ENCODE measurements at regions not wholly inside any gene's neighbourhood (a gene's known extent, or its start where the extent isn't known, plus 50 kb on each side); places are given as distances from the start of the nearest gene placed in this dataset.

DNA sequence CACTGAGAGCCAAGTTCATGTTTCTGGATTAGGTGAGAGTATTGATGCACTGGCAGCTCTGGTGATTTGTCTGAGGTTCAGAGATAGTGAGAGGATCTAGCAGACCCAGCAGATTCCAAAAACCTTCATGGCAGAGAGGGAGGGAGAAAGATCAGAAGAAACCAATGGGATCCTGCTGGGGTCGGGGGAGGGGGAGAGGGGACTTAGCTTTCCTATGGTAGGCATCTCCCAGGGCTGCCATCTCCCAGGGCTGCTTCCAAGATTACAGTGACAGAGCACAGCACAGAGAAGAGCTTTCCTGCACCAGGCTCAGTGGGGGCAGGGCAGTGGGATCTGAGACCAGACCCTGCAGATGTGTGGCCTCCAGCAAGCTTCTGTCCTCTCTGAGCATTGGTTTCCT, 76.8 kb upstream of the GDF10 start:
- no peaks in the 10 kb centered on the region for H3K9me3 ChIP-seq (ENCODE audit: control insufficient read depth in 2 of 2, low read length in 2 of 2)
- no peak overlapping the region for H3K9ac ChIP-seq (ENCODE audit: low read depth in 1 of 2, low read length in 2 of 2)
- H3K27ac ChIP-seq (ENCODE audit: low read depth in 2 of 2, low read length in 2 of 2) = no peak overlapping the region
- no peaks in the 10 kb centered on the region for H3K4me1 ChIP-seq (ENCODE audit: control insufficient read depth in 2 of 2, insufficient read depth in 2 of 2, low read length in 2 of 2)
- peaks cover 0 to 2% of the 10 kb centered on the region in 2 donors for H3K27me3 ChIP-seq (ENCODE audit: control insufficient read depth in 2 of 2, insufficient read depth in 2 of 2, low read length in 2 of 2)
- H3K4me3 ChIP-seq (ENCODE audit: low read length in 2 of 2) = no peak overlapping the region
- H3K36me3 ChIP-seq (ENCODE audit: control insufficient read depth in 2 of 2, insufficient read depth in 2 of 2, low read length in 2 of 2) = no peaks in the 10 kb centered on the region

DNA sequence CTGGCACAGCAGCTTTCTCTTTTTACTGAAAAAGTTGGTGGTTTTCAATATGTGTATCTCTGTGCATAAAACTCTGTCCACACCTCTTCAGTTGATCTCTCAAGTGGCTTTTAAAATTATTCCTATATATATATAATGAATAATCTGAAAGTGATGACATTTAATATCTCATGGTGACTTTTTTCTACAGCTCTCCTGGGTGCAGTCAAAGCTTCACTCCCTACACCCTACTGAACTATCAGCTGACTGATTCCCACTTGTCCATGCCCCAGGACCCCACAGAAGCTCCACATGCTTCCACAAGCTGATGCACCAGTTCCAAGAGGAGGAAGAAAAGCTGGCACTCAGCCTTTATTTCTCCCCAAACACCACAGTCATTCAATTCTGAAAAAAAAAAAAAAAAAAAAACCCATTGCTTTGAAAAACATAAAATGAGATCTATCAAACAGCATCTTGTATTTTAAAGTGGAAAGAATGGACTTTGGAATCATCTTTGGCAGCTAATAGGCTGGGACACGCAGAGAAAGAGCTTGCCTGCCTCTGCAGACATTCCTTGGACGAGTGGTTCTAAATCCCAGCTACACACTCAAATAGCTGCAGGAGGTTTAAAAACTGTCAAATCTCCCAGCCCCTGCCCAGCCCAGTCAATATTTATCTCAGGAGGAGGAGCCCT, 75.3 kb upstream of the GDF10 start:
- no peak overlapping the region for H3K9ac ChIP-seq (ENCODE audit: low read depth in 1 of 2, low read length in 2 of 2)
- no peaks in the 10 kb centered on the region for H3K36me3 ChIP-seq (ENCODE audit: control insufficient read depth in 2 of 2, insufficient read depth in 2 of 2, low read length in 2 of 2)
- no peaks in the 10 kb centered on the region for H3K4me1 ChIP-seq (ENCODE audit: control insufficient read depth in 2 of 2, insufficient read depth in 2 of 2, low read length in 2 of 2)
- H3K27me3 ChIP-seq (ENCODE audit: control insufficient read depth in 2 of 2, insufficient read depth in 2 of 2, low read length in 2 of 2) = no peaks in the 10 kb centered on the region
- no peak overlapping the region for H3K4me3 ChIP-seq (ENCODE audit: low read length in 2 of 2)
- H3K27ac ChIP-seq (ENCODE audit: low read depth in 2 of 2, low read length in 2 of 2) = no peak overlapping the region
- H3K9me3 ChIP-seq (ENCODE audit: control insufficient read depth in 2 of 2, low read length in 2 of 2) = no peaks in the 10 kb centered on the region

DNA sequence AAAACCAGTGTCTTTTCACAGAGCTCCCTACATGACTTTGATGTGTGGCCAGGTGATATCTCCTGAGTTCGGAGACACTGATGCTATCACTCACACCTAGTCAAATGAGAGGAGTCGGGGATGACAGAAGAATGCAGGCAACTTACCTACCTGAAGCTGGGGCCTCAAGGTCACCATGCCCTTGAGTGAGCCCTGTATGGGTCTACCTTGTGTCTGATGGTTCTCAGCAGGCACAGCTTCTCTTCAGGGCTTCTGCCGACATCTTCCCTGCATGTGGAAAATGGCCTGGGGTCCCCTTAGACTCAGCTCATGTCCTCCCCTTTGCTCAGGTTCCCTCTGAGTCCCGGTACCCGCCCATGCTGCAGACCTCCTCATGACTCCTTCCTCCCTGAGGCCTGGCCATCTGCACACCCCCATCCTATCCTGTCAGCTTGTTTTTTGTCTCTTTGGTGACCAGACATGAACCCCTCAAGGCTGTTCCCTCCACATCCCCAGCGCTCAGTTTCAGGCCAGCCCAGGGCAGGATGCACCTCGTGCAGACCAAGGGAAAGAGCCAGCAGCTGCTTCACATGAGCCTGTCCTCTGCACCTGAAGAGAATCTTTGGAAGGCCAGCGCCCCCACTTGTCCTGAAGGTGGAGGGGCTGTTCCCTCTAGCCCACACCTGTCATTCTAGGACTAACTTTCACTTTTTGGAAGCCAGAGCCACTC, 74.6 kb upstream of the GDF10 start:
- no peak overlapping the region for H3K27ac ChIP-seq (ENCODE audit: low read depth in 2 of 2, low read length in 2 of 2)
- H3K36me3 ChIP-seq (ENCODE audit: control insufficient read depth in 2 of 2, insufficient read depth in 2 of 2, low read length in 2 of 2) = no peaks in the 10 kb centered on the region
- no peaks in the 10 kb centered on the region for H3K4me1 ChIP-seq (ENCODE audit: control insufficient read depth in 2 of 2, insufficient read depth in 2 of 2, low read length in 2 of 2)
- H3K9ac ChIP-seq (ENCODE audit: low read depth in 1 of 2, low read length in 2 of 2) = no peak overlapping the region
- no peaks in the 10 kb centered on the region for H3K9me3 ChIP-seq (ENCODE audit: control insufficient read depth in 2 of 2, low read length in 2 of 2)
- H3K27me3 ChIP-seq (ENCODE audit: control insufficient read depth in 2 of 2, insufficient read depth in 2 of 2, low read length in 2 of 2) = no peaks in the 10 kb centered on the region
- H3K4me3 ChIP-seq (ENCODE audit: low read length in 2 of 2) = no peak overlapping the region

DNA sequence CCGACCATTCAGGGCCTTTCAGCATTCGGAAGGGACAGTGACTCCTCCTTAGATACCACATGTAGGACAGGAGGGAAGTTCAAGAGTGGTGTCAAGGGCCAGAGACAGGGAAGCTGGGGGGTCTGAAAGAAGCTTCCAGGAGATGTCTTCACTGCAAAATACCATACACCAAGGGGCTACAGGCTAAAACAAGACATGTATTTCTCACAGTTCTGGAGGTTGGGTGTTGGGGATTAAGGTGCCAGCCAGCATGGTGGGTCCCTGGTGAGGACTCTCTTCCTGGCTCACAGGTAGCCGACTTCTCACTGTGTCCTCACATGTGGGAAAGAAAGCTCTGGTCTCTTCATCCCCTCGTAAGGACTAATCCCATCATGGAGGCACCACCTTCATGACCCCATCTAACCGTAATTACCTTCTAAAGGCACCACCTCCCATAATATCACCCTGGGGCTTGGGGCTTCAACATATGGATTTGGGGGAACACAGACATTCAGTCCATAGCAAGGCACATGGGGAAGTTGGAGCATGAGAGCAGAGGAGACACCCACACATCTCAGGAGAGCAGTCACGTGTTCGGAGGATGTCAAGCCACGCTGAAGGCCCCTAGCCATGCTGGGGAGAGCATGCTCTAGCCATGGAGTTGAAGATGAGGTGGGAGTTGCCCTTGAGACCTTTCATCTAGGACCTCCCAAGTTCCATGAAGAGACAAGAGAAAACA, 73.9 kb upstream of the GDF10 start:
- H3K36me3 ChIP-seq (ENCODE audit: control insufficient read depth in 2 of 2, insufficient read depth in 2 of 2, low read length in 2 of 2) = no peaks in the 10 kb centered on the region
- no peaks in the 10 kb centered on the region for H3K9me3 ChIP-seq (ENCODE audit: control insufficient read depth in 2 of 2, low read length in 2 of 2)
- H3K4me1 ChIP-seq (ENCODE audit: control insufficient read depth in 2 of 2, insufficient read depth in 2 of 2, low read length in 2 of 2) = no peaks in the 10 kb centered on the region
- H3K27me3 ChIP-seq (ENCODE audit: control insufficient read depth in 2 of 2, insufficient read depth in 2 of 2, low read length in 2 of 2) = no peaks in the 10 kb centered on the region
- H3K9ac ChIP-seq (ENCODE audit: low read depth in 1 of 2, low read length in 2 of 2) = no peak overlapping the region
- H3K4me3 ChIP-seq (ENCODE audit: low read length in 2 of 2) = no peak overlapping the region
- no peak overlapping the region for H3K27ac ChIP-seq (ENCODE audit: low read depth in 2 of 2, low read length in 2 of 2)

DNA sequence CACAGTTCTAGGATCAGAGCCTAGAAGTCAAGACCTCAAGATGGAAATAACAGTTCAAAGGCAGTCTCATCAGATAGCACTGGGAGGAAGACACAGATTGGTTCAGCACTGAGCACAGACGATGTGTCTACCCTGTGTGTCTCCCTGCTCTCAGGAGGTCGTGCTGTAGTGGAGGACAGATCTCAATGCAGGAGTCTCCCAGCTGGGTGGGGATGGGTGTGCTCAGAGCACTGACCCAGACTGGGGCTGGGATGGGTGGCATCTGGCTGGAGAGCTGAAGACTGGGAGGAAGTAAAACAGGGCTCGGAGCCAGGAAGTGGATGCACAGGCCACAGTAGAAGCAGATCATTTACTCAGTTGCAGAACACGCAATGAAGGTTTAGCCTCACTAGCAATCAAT, 69.5 kb upstream of the GDF10 start:
- no peak overlapping the region for H3K9ac ChIP-seq (ENCODE audit: low read depth in 1 of 2, low read length in 2 of 2)
- no peaks in the 10 kb centered on the region for H3K4me1 ChIP-seq (ENCODE audit: control insufficient read depth in 2 of 2, insufficient read depth in 2 of 2, low read length in 2 of 2)
- H3K27me3 ChIP-seq (ENCODE audit: control insufficient read depth in 2 of 2, insufficient read depth in 2 of 2, low read length in 2 of 2) = no peaks in the 10 kb centered on the region
- no peaks in the 10 kb centered on the region for H3K9me3 ChIP-seq (ENCODE audit: control insufficient read depth in 2 of 2, low read length in 2 of 2)
- no peaks in the 10 kb centered on the region for H3K36me3 ChIP-seq (ENCODE audit: control insufficient read depth in 2 of 2, insufficient read depth in 2 of 2, low read length in 2 of 2)
- no peak overlapping the region for H3K4me3 ChIP-seq (ENCODE audit: low read length in 2 of 2)
- H3K27ac ChIP-seq (ENCODE audit: low read depth in 2 of 2, low read length in 2 of 2) = no peak overlapping the region

DNA sequence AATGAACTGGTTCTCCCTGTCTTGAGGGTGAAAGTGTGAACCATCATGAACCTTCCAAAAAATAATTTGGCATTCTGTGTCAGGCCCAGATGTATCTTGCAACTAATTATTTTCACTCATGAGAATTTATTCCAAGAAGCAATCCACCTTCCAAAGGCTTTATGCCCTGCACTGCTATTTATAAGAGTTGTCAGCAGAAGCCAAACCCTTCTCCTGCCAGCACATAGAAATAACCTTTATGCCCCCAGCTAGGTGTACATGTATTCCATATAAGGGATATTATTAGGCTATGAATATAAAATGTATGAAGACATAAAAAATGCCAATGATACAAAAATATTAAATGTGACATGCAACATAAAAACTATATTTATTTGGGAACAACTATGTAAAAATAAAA, 69.0 kb upstream of the GDF10 start:
- no peaks in the 10 kb centered on the region for H3K4me1 ChIP-seq (ENCODE audit: control insufficient read depth in 2 of 2, insufficient read depth in 2 of 2, low read length in 2 of 2)
- no peak overlapping the region for H3K4me3 ChIP-seq (ENCODE audit: low read length in 2 of 2)
- H3K27ac ChIP-seq (ENCODE audit: low read depth in 2 of 2, low read length in 2 of 2) = no peak overlapping the region
- no peaks in the 10 kb centered on the region for H3K9me3 ChIP-seq (ENCODE audit: control insufficient read depth in 2 of 2, low read length in 2 of 2)
- H3K36me3 ChIP-seq (ENCODE audit: control insufficient read depth in 2 of 2, insufficient read depth in 2 of 2, low read length in 2 of 2) = no peaks in the 10 kb centered on the region
- H3K9ac ChIP-seq (ENCODE audit: low read depth in 1 of 2, low read length in 2 of 2) = no peak overlapping the region
- H3K27me3 ChIP-seq (ENCODE audit: control insufficient read depth in 2 of 2, insufficient read depth in 2 of 2, low read length in 2 of 2) = no peaks in the 10 kb centered on the region

DNA sequence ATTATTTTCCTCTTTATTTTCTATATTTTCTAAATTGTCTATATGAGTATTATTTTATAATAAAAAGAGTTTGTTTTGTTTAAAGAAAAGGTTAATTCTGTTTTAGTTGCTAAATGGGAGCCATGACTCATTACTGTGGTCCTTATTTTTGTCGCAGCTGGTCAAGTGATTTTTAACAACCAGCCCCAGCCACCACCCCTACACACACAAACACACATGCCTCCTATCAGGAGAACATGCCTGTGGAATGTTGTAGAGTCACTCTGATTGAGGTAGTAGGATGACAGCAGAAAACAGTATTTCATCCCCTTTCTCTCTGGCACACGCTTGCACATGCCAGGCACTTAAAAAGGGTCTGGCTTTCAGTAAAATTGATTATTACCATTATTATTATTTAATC, 68.6 kb upstream of the GDF10 start:
- no peak overlapping the region for H3K4me3 ChIP-seq (ENCODE audit: low read length in 2 of 2)
- H3K27ac ChIP-seq (ENCODE audit: low read depth in 2 of 2, low read length in 2 of 2) = no peak overlapping the region
- H3K36me3 ChIP-seq (ENCODE audit: control insufficient read depth in 2 of 2, insufficient read depth in 2 of 2, low read length in 2 of 2) = no peaks in the 10 kb centered on the region
- no peaks in the 10 kb centered on the region for H3K4me1 ChIP-seq (ENCODE audit: control insufficient read depth in 2 of 2, insufficient read depth in 2 of 2, low read length in 2 of 2)
- no peak overlapping the region for H3K9ac ChIP-seq (ENCODE audit: low read depth in 1 of 2, low read length in 2 of 2)
- H3K27me3 ChIP-seq (ENCODE audit: control insufficient read depth in 2 of 2, insufficient read depth in 2 of 2, low read length in 2 of 2) = no peaks in the 10 kb centered on the region
- H3K9me3 ChIP-seq (ENCODE audit: control insufficient read depth in 2 of 2, low read length in 2 of 2) = no peaks in the 10 kb centered on the region

GRCh38 chr10:47233631-47234030, 66.4 kb upstream of the GDF10 start:
- Histone ChIP-seq H3K36me3 (ENCODE audit: control insufficient read depth in 2 of 2, insufficient read depth in 2 of 2, low read length in 2 of 2) (no peaks in the 10 kb centered on the region), H3K4me3 (ENCODE audit: low read length in 2 of 2) (no peak overlapping the region), H3K27ac (ENCODE audit: low read depth in 2 of 2, low read length in 2 of 2) (no peak overlapping the region), H3K9me3 (ENCODE audit: control insufficient read depth in 2 of 2, low read length in 2 of 2) (no peaks in the 10 kb centered on the region), H3K4me1 (ENCODE audit: control insufficient read depth in 2 of 2, insufficient read depth in 2 of 2, low read length in 2 of 2) (no peaks in the 10 kb centered on the region), H3K9ac (ENCODE audit: low read depth in 1 of 2, low read length in 2 of 2) (no peak overlapping the region), H3K27me3 (ENCODE audit: control insufficient read depth in 2 of 2, insufficient read depth in 2 of 2, low read length in 2 of 2) (no peaks in the 10 kb centered on the region)

DNA sequence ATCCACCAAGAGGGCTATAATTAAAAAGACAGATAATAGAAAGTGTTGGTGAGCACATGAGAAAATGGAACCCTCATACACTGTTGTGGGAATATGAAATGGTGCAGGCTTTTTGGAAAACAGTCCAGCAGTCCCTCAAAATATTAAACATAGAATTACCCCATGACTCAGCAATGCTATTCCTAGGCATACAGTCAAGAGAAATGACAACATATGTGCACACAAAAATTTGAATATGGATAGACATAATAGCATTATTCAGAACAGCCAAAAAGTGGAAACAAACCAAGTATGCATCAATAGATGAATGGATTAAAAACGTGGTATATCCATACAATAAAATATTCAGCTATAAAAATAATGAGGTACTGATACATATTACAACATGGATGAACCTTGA, 64.5 kb upstream of the GDF10 start:
- H3K9me3 ChIP-seq (ENCODE audit: control insufficient read depth in 2 of 2, low read length in 2 of 2) = no peaks in the 10 kb centered on the region
- H3K27me3 ChIP-seq (ENCODE audit: control insufficient read depth in 2 of 2, insufficient read depth in 2 of 2, low read length in 2 of 2) = no peaks in the 10 kb centered on the region
- no peak overlapping the region for H3K4me3 ChIP-seq (ENCODE audit: low read length in 2 of 2)
- no peak overlapping the region for H3K27ac ChIP-seq (ENCODE audit: low read depth in 2 of 2, low read length in 2 of 2)
- no peaks in the 10 kb centered on the region for H3K36me3 ChIP-seq (ENCODE audit: control insufficient read depth in 2 of 2, insufficient read depth in 2 of 2, low read length in 2 of 2)
- no peak overlapping the region for H3K9ac ChIP-seq (ENCODE audit: low read depth in 1 of 2, low read length in 2 of 2)
- no peaks in the 10 kb centered on the region for H3K4me1 ChIP-seq (ENCODE audit: control insufficient read depth in 2 of 2, insufficient read depth in 2 of 2, low read length in 2 of 2)
